ENCODE measurements at regions not wholly inside any gene's neighbourhood (a gene's known extent, or its start where the extent isn't known, plus 50 kb on each side); places are given as distances from the start of the nearest gene placed in this dataset.

GRCh38 chr7:41508755-41509154 is 194.1 kb downstream of the INHBA start:
- no peaks in the 10 kb centered on the region for H3K36me3 ChIP-seq (ENCODE audit: control insufficient read depth in 4 of 4, insufficient read depth in 3 of 4, low read depth in 1 of 4, low read length in 3 of 4)
- DNase-seq (ENCODE audit: low spot score): no peak
- H3K9me3 ChIP-seq (ENCODE audit: control insufficient read depth in 4 of 4, low read length in 3 of 4): no peaks in the 10 kb centered on the region
- H3K27ac ChIP-seq (ENCODE audit: low read depth in 1 of 2, low read length in 2 of 2): peak overlapping the region; percentile 68 to 76
- WGBS: 17% methylated on average over 4 of the region's 4 CpGs
- no peaks in the 10 kb centered on the region for H3K27me3 ChIP-seq (ENCODE audit: control insufficient read depth in 4 of 4, insufficient read depth in 4 of 4, low read length in 3 of 4)
- H3K4me1 ChIP-seq (ENCODE audit: control insufficient read depth in 4 of 4, insufficient read depth in 4 of 4, low read length in 3 of 4): peaks cover 2 to 19% (median 9%) of the 10 kb centered on the region in 4 donors
- TF ChIP-seq RAD21 (IDR thresholded peaks at IDR 0.05): peak; percentile 69 to 75
- TF ChIP-seq TAF1 (conservative IDR thresholded peaks at IDR 0.05): no peak
- TF ChIP-seq, protein P1, sequence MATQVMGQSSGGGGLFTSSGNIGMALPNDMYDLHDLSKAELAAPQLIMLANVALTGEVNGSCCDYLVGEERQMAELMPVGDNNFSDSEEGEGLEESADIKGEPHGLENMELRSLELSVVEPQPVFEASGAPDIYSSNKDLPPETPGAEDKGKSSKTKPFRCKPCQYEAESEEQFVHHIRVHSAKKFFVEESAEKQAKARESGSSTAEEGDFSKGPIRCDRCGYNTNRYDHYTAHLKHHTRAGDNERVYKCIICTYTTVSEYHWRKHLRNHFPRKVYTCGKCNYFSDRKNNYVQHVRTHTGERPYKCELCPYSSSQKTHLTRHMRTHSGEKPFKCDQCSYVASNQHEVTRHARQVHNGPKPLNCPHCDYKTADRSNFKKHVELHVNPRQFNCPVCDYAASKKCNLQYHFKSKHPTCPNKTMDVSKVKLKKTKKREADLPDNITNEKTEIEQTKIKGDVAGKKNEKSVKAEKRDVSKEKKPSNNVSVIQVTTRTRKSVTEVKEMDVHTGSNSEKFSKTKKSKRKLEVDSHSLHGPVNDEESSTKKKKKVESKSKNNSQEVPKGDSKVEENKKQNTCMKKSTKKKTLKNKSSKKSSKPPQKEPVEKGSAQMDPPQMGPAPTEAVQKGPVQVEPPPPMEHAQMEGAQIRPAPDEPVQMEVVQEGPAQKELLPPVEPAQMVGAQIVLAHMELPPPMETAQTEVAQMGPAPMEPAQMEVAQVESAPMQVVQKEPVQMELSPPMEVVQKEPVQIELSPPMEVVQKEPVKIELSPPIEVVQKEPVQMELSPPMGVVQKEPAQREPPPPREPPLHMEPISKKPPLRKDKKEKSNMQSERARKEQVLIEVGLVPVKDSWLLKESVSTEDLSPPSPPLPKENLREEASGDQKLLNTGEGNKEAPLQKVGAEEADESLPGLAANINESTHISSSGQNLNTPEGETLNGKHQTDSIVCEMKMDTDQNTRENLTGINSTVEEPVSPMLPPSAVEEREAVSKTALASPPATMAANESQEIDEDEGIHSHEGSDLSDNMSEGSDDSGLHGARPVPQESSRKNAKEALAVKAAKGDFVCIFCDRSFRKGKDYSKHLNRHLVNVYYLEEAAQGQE (IDR thresholded peaks at IDR 0.05): peak; percentile 73
- peak; percentile 79 for TF ChIP-seq FOXA1 (IDR thresholded peaks at IDR 0.05)
- TF ChIP-seq NR2F2 (IDR thresholded peaks at IDR 0.05): peak; percentile 11
- TF ChIP-seq, protein P2, sequence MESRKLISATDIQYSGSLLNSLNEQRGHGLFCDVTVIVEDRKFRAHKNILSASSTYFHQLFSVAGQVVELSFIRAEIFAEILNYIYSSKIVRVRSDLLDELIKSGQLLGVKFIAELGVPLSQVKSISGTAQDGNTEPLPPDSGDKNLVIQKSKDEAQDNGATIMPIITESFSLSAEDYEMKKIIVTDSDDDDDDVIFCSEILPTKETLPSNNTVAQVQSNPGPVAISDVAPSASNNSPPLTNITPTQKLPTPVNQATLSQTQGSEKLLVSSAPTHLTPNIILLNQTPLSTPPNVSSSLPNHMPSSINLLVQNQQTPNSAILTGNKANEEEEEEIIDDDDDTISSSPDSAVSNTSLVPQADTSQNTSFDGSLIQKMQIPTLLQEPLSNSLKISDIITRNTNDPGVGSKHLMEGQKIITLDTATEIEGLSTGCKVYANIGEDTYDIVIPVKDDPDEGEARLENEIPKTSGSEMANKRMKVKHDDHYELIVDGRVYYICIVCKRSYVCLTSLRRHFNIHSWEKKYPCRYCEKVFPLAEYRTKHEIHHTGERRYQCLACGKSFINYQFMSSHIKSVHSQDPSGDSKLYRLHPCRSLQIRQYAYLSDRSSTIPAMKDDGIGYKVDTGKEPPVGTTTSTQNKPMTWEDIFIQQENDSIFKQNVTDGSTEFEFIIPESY (IDR thresholded peaks at IDR 0.05): peak; percentile 70
- peak; percentile 52 to 99 for TF ChIP-seq EGR1 (IDR thresholded peaks at IDR 0.05; ENCODE audit: low read depth in 2 of 2)
- TF ChIP-seq YY1 (IDR thresholded peaks at IDR 0.05): peak; percentile 80
- peak; percentile 98 to 100 for TF ChIP-seq JUND (IDR thresholded peaks at IDR 0.05)
- TF ChIP-seq, protein P3, sequence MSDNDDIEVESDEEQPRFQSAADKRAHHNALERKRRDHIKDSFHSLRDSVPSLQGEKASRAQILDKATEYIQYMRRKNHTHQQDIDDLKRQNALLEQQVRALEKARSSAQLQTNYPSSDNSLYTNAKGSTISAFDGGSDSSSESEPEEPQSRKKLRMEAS (IDR thresholded peaks at IDR 0.05): peak; percentile 96
- TF ChIP-seq, protein P4, sequence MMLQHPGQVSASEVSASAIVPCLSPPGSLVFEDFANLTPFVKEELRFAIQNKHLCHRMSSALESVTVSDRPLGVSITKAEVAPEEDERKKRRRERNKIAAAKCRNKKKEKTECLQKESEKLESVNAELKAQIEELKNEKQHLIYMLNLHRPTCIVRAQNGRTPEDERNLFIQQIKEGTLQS (IDR thresholded peaks at IDR 0.05): peak; percentile 94
- TF ChIP-seq FOXA2 (IDR thresholded peaks at IDR 0.05): peak; percentile 86
- TF ChIP-seq SP1 (IDR thresholded peaks at IDR 0.05): peak; percentile 95
- peak; percentile 88 to 97 for TF ChIP-seq RXRA (IDR thresholded peaks at IDR 0.05)
- peak; percentile 79 for TF ChIP-seq HNF4G (IDR thresholded peaks at IDR 0.05)
- no peak for TF ChIP-seq CTCF (IDR thresholded peaks at IDR 0.05; ENCODE audit: low read depth, low read length, missing input control)
- TF ChIP-seq HNF4A (conservative IDR thresholded peaks at IDR 0.05): peak; percentile 96 to 98
- peak in 1 of 2 donors; percentile 55 for TF ChIP-seq GABPA (IDR thresholded peaks at IDR 0.05 in 1 of 2, conservative IDR thresholded peaks at IDR 0.05 in 1 of 2)
- no peak overlapping the region for H3K9ac ChIP-seq (ENCODE audit: low read depth in 1 of 2, low read length in 2 of 2)
- H3K4me3 ChIP-seq (ENCODE audit: low read depth in 1 of 3, low read length in 3 of 3): no peak overlapping the region

All from liver (tissue), 8 donors.